ENCODE measurements at regions not wholly inside any gene's neighbourhood (a gene's known extent, or its start where the extent isn't known, plus 50 kb on each side); places are given as distances from the start of the nearest gene placed in this dataset.

DNA sequence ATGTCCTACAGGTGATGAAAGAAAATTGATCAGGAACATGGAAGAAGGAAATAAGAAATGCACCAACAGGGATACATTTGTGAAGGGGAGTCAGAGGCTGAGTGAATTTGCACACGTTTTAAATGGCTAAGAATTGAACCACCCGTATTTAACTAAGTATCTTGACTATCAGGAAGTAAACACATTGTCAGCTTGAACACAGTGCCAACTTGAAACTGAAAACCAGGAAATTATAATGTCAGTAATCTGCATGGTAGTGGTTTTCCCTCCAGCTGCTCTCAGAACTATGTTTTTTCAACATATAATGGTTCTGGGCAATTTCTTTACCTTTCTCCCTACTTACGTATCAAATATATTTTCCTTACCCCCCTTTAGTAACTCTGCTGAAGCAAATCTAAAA, 366.5 kb upstream of the POU3F2 start:
- H3K27me3 ChIP-seq = no peaks in the 10 kb centered on the region
- no peak overlapping the region for H3K27ac ChIP-seq
- H3K4me3 ChIP-seq = no peak overlapping the region
- intact Hi-C loops (cut with DNase I) = no loop called here
- ATAC-seq = no peak
- H3K36me3 ChIP-seq = no peaks in the 10 kb centered on the region
- DNase-seq = no peak
- no peaks in the 10 kb centered on the region for H3K9me3 ChIP-seq
- no peaks in the 10 kb centered on the region for H3K4me1 ChIP-seq
- TF ChIP-seq CTCF (IDR thresholded peaks at IDR 0.05) = no peak

- DNase-seq (no peak), ATAC-seq (no peak)
- H3K27me3 ChIP-seq = no peaks in the 10 kb centered on the region
- H3K4me1 ChIP-seq = no peaks in the 10 kb centered on the region
- no peaks in the 10 kb centered on the region for H3K9me3 ChIP-seq
- TF ChIP-seq CTCF (IDR thresholded peaks at IDR 0.05) = no peak
- H3K27ac ChIP-seq = no peak overlapping the region
- no peak overlapping the region for H3K4me3 ChIP-seq
- intact Hi-C loops (cut with DNase I) = no loop called here
- H3K36me3 ChIP-seq = no peaks in the 10 kb centered on the region
Observed at GRCh38 chr6:98469141-98469540, 365.2 kb upstream of the POU3F2 start.

DNA sequence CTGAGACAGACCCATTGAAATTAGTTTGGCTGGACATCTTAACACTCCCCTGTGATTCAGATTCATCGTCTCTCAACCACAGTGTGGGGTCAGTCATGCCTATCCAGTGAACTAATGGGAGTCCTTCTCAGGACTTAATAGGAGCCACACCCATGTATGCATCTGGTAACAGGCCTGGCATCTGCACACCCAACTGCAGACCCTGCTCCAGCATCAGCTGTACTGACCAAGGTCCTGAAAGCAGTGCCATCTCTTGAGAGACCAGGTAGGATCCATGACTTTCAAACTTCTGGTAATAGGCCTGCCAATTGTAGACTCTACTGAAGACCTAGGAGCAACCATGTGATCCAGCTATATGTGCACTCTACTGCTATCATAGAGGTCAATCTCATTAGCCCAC, 363.6 kb upstream of the POU3F2 start:
- no peaks in the 10 kb centered on the region for H3K27me3 ChIP-seq
- intact Hi-C loops (cut with DNase I) = no loop called here
- ATAC-seq = no peak

DNA sequence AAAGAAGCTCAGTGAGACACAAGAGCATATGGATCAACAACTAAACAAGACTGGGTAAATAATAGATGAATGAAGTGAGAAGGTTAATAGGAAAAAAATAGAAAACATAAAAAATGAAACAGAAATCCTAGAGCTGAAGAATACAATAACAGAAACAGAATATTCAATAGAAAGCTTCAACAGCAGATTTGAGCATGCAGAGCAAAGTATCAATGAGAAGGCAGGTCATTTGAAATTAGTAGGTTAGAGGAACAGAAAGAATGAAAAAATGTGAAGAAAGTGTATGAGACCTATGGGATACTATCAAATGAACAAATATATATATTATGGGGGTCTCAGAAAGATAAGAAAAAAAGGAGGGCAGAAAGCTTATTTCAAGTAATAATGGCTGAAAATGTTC, 362.9 kb upstream of the POU3F2 start:
- H3K36me3 ChIP-seq = no peaks in the 10 kb centered on the region
- intact Hi-C loops (cut with DNase I) = no loop called here
- TF ChIP-seq CTCF (IDR thresholded peaks at IDR 0.05) = no peak
- ATAC-seq (no peak), DNase-seq (no peak)
- H3K4me3 ChIP-seq = no peak overlapping the region
- H3K27me3 ChIP-seq = no peaks in the 10 kb centered on the region
- no peaks in the 10 kb centered on the region for H3K4me1 ChIP-seq
- H3K27ac ChIP-seq = no peak overlapping the region
- no peaks in the 10 kb centered on the region for H3K9me3 ChIP-seq

More for the DNA sequence above, 363.6 kb upstream of the POU3F2 start:
- no peak overlapping the region for H3K27ac ChIP-seq
- no peak for TF ChIP-seq CTCF (IDR thresholded peaks at IDR 0.05)
- H3K4me3 ChIP-seq = no peak overlapping the region
- no peaks in the 10 kb centered on the region for H3K9me3 ChIP-seq
- H3K4me1 ChIP-seq = no peaks in the 10 kb centered on the region
- DNase-seq = no peak
- H3K36me3 ChIP-seq = no peaks in the 10 kb centered on the region

GRCh38 chr6:98477231-98477630, 357.1 kb upstream of the POU3F2 start:
- no peaks in the 10 kb centered on the region for H3K36me3 ChIP-seq
- no peak overlapping the region for H3K27ac ChIP-seq
- no peak overlapping the region for H3K4me3 ChIP-seq
- no peak for TF ChIP-seq CTCF (IDR thresholded peaks at IDR 0.05)
- DNase-seq (no peak), ATAC-seq (no peak)
- no peaks in the 10 kb centered on the region for H3K9me3 ChIP-seq
- H3K27me3 ChIP-seq = no peaks in the 10 kb centered on the region
- no peaks in the 10 kb centered on the region for H3K4me1 ChIP-seq
- intact Hi-C loops (cut with DNase I) = no loop called here

Measured in left lung (tissue), 4 donors.